ENCODE measurements at regions not wholly inside any gene's neighbourhood (a gene's known extent, or its start where the extent isn't known, plus 50 kb on each side); places are given as distances from the start of the nearest gene placed in this dataset.

DNA sequence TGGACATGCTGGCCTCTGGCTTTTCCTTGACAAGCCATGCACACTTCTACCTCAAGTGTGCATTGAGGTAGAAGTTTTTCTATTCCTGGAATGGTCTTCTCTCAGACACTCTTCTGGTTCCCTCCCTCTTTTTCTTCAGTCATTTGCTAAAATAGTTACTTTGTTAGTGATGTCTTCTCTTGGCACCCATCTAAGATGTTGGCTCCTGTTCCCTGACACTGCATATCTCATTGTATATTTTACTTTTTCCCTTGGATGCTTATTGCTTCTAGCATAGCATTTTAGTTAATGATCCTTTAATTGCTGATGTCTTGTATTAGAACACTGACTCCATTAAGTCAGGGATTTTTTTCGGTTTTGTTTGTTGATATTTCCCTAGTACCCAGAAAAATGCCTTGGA lies 758.7 kb upstream of the NRSN1 start:
- no peak for DNase-seq (ENCODE audit: low spot score)

DNA sequence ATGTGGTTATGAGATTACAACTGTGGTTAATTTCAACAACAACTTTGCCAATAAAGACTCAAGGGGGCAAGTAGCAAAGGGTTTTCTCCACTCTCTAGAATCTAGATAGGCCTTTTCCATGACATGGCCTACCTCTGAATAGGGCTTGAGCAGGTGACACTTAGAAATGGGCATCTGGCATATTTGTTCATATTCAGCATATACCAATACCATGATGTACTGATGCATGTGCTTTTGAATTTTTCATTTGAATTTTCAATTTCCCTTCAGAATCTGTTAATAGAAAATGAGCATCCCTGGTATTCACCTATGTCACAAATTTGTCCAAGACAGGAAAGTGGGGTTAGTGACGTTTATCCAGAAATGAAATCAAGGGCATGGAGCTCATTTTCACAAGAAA lies 757.5 kb upstream of the NRSN1 start:
- no peak for DNase-seq (ENCODE audit: low spot score)

DNA sequence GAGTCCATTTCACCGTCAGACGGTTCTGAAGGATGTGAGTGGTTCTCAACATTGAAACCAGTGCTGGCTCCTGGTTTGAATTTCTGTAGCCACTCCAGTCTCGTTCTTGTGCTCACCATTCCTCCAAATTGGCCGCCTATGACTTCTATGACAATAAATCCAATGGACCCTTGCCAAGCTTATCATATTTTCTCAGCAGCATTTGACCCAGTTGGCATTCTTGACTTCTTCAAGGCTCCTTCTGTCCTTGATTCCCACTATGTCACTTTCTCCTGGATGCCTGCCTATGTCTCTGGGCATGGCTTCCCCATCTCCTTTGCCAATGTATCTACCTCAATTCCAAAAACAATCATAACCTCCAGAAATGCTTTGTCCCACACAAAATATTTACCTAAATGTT lies 756.0 kb upstream of the NRSN1 start:
- no peak for DNase-seq (ENCODE audit: low spot score)

DNA sequence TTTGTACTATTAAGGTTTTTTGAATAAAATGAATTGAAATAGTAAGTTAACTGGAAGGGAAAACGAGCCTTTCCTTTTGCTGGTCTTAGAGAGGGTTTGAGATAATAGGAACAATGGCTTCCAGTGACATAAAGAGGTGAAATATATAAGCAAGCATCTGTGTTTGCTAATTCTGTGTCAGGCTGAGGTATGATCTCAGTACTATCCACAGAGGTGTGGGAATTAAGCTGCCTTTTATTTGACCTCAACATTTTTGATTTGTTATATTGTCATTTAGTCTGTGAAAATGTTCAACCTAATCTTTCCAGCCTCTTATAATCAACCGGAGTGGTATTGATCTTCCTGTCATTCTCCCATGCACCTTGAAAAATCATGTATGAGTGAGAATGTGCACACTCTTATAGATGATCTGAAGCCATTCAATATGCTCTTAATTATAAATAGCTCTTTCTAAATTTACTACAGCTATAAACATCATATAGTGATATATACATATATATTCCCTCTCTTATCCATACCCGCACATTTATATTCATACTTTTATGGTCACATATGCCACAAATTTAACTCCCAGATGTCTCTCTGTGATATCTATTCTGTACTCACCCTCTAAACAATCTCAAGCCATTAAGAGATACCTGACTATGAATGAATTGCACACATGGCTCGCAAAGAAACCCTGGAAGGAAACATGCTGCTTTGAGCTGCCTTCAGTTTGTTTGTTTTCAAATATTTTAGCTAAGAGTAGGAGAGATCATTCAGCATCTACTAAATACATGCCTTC lies 754.7 kb upstream of the NRSN1 start:
- DNase-seq (ENCODE audit: low spot score), result no peak

DNA sequence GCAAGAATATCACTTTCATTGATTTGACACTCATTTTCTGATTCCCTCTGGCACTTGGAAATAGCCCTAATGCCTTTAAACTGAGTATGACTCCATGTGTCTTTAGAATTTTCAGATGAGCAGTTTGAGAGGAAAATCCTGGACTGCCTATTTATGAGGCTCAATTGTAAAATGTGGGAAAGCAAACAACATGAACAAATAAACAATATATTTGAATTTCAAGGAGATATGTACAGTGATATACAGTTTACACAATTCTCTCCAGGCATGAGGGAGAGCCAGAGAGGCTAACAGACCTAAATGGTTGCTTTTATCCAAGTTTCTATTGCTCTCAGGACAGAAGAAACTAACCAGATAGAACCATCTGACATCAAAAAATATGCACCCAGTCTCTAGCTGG lies 748.2 kb upstream of the NRSN1 start:
- no peak for DNase-seq (ENCODE audit: low spot score)

DNA sequence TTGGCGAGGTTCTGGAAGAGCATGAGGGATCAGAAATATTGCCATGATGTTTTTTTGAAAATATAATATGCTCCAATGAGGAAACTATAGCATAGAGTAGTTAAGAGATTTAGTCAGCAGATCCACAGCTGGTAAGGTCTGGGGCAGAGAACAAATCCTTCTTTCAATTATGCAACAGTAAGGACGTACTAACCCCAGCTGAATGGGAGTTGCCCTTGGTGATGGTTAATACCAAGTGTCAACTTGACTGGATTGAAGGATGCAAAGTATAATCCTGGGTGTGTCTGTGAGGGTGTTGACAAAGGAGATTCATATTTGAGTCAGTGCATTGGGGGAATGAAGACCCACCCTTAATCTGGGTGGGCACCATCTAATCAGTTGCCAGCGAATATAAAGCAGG lies 745.5 kb upstream of the NRSN1 start:
- DNase-seq (ENCODE audit: low spot score), result no peak

DNA sequence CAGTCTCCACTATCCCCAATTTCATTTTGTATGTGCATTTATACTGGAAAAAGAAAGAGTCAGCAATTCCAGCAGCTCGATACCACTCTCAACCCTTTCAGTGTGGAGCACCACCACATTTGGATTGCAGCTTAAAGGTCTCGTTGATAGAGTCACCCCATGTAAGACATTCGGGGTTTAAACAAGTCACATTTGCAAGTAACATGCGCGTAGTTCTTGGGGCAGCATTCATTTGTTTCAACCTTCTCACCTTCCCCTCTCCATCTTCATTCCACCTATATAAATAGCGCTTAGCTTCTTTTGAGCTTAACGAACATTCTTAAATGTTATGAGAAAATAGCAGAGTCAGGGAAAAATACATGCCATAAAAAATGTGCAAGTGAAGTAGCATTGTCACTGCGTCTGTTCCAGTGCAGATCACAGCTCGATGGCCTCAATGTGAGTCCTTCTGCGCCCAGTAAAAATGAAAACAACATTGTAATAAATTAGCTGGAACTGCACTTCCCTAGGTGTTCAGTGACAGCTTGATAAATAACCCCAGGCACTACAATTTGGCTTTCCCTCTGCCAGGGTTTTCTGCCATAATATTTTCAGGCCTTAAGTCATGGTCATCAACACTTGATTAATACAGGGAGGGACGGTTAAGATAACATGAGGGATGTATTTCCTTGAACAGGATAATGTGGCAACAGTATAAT lies 737.8 kb upstream of the NRSN1 start:
- DNase-seq (ENCODE audit: low spot score), result no peak

DNA sequence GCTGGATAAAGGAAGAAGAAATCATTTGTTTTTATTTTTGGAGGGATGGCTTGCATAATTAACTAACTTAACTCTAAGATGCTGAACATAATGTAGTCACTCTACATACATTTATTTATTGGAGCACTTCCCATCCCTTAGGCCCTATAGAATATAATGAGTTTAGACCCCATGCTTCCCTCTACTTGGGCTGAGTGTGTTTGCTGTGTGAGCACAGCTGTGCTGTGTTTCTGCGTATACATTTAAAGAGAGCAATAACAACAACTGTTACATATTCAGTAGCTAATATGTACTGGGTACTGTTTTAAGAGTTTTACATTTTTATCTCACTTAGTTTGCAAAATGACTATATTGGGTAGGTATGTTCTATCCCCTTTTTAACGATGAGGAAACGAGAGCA lies 736.6 kb upstream of the NRSN1 start:
- no peak for DNase-seq (ENCODE audit: low spot score)

DNA sequence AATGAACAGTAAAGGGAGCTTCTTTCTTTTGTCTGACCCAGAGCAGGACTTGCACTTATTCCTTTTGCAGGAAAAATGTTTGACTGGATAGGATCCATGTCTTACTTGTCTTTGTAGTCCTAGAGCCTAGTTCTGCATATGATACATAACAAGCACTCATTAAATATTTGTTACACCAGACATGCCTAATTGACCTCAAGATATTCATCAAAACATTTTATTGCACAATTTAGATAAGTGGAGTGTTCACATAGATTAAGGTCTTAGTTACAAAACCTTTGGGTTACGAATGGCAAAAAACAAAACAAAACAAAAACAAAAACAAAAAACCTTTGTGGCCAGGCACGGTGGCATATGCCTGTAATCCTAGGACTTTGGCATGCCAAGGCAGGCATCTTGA lies 735.8 kb upstream of the NRSN1 start:
- DNase-seq (ENCODE audit: low spot score), result no peak

DNA sequence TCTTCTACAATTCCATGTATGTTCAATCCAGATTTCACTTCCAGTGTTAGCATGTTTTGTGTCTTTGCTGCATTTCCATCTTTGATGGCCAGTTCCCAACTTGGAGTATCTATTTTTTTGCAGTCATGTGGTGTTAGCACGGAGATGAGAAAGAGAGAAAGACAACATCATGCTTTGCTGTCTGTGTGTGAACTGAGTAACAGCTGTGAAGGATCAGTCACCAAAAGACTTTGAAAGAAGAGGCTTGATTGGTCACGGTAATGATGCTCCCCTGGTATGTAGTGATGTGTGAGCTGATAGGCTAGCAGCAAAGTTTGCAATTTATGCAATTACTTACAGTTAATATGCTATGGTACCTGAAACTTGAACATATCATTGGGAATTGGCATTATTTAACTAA lies 731.3 kb upstream of the NRSN1 start:
- DNase-seq (ENCODE audit: low spot score), result no peak

DNA sequence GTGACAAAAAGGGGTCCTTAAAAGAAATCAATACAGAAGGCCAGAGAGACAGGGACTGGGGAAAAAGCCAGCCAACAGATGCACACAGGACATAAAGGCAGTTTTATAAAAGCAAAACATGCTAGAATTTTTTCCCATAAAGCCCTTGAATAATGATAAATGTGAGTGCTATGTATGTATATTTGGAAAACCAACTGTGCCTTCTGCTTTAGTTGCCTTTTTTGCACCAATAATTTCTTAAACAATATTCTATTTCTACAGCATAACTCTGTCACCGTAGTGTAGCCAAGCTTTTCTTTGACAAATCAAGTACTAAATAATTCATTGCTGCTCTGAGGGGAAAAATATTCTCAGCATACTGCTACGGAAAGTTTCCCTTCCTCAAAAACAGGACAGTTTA lies 730.6 kb upstream of the NRSN1 start:
- DNase-seq (ENCODE audit: low spot score), result no peak

DNA sequence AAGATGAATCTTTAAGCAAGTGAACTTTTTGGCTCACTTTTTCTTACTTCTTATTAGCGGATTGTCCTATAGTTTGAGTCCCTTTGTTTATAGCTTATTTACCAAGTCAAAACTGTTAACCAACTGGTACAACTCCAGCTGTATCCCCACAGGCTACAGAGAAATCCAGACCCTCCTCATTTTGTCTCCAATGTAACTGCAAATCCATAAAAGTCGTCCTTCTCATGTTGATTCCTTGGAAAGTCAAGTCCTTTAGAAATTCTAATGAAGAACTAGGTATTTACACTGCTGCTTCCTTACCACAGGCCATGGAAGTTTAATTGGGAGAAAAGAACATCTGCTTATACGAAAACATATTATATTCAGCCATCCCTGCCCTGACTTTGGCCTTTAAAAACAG lies 729.1 kb upstream of the NRSN1 start:
- no peak for DNase-seq (ENCODE audit: low spot score)

DNA sequence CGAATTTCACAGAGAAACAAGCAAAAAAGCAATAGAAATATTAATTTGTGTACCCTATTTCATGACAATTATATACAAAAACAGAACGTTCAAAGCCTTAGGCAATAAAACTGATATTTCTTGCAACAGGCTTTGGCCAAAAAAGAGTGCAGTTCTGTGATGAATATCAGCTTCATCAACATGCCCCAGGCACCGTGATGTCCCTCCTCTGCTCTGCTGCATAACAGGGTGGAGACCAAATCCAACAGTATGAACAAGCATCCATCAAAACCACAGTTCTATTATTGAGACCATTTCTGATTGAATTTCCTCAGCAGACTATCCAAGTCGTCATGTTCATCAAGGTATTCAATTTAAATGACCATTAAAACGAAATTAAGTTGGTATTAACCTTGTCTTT lies 722.6 kb upstream of the NRSN1 start:
- DNase-seq (ENCODE audit: low spot score), result no peak

DNA sequence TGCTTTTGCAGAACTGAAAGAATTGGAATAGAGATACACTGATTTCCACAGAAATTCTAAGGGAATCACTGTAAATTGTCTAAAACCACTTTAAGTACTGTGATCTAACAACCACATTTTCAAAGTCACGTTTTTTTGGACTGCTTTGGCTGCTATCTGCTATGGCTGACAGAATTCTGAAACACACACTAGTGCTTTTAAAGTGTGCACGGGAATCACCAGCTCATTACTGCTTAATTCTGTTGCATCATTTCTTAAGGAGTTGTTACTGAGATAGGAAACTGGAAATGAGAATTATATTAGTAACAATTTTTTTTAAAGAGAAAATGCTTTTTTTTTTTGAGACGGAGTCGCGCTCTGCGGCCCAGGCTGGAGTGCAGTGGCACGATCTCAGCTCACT lies 716.5 kb upstream of the NRSN1 start:
- no peak for DNase-seq (ENCODE audit: low spot score)

DNA sequence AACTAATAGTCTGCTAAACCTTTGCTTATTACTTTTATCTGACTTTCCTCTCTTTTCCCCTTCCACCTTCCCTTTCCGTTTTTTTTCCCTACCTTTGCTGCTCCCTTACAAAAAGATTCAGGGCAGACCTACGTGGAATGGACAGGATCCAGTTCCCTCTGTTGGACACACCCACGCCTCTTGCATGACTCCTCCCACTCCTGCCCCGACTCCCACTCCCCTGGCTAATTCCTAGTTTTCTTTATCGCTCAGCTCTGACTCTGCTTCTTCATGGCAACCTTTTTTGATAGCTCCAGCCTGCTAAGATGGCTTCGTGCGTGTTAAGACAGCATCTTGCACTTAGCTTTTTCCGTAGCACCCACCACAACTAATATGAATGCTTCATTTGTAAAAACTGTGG lies 715.6 kb upstream of the NRSN1 start:
- DNase-seq (ENCODE audit: low spot score), result no peak

DNA sequence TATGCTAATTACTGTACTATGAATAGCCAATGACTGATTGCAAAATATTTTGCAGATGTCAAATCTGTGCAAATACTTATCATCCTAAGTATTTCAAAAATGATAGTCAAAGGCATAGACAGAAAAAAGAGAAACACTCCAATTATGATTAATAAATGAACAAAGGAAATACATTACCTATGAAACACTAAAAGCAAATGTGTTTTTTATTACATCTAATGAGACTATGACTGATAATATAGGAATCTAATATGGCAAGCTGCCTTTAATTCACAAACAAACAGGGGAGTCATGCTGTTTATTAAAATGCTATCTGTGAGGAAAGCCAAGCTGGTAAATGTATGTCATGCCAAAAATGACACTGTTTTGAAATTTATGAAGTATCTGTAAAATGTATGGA lies 713.2 kb upstream of the NRSN1 start:
- DNase-seq (ENCODE audit: low spot score), result no peak

DNA sequence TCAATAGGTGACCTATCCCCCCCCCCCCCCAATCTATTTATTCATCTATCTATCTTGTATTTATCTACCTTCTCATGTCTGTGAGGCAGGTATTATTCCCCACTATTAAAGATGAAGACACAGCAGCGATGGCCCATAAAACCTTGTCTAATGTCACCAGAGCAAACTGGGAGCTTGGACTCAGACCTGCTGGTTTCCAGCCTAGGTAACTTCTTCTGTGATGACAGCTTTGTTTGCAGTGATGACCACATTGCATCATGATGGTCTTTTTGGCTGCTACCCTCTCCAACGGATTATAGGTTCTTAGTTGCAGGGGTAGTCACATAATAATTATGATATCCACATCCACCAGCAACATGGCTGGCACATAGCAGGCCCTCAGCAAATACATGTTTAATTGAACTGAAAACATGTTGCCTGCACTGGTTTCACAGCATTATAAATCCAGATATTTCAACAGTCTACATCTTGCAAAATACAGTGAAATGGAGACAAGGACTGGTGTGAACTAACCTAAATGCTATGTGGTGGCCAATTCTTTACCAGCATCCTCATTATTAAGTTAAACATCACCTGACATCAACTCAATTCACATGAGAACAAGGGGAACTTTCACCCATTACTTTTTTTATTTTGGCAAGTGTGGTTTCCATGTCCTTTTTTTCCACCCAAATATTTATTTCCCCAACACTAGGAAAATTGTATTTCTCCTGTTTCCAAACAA lies 712.5 kb upstream of the NRSN1 start:
- DNase-seq (ENCODE audit: low spot score), result no peak

DNA sequence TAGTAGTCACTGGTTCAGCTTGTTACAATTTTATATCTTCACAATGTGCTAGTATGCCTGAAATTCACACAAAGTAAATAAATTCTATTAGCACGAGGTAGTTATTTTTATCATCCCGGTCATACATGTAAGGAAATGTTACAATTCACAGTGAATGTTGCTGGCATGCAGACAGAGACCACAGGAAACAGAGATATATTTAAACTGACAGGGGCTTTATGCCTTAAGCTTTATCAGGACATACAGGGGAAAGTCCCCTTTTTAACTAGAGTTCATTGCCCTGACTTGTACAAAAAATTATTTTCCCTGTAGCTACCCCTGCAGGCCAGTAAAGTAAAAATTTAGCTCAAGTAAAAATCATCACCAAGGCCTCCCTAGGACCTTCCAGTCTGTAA lies 712.0 kb upstream of the NRSN1 start:
- DNase-seq (ENCODE audit: low spot score), result no peak

DNA sequence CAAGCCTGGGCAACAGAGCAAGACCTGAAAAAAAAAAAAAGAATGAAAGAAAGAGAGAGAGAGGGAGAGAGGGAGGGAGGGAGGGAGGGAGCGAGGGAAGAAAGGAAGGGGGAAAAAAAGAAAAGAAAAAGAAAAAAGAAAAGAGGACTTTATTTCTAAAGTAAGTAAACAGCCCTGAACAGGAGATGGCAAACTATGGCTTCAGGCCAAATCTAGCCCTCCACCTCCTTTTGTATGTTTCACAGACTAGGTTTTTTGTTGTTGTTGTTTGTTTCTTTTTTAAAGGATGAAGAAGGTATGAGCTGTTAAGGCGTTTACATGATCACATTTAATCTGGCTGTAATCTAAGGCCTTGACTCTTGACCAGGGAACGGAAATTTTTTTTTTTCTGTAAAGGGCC lies 711.1 kb upstream of the NRSN1 start:
- no peak for DNase-seq (ENCODE audit: low spot score)

DNA sequence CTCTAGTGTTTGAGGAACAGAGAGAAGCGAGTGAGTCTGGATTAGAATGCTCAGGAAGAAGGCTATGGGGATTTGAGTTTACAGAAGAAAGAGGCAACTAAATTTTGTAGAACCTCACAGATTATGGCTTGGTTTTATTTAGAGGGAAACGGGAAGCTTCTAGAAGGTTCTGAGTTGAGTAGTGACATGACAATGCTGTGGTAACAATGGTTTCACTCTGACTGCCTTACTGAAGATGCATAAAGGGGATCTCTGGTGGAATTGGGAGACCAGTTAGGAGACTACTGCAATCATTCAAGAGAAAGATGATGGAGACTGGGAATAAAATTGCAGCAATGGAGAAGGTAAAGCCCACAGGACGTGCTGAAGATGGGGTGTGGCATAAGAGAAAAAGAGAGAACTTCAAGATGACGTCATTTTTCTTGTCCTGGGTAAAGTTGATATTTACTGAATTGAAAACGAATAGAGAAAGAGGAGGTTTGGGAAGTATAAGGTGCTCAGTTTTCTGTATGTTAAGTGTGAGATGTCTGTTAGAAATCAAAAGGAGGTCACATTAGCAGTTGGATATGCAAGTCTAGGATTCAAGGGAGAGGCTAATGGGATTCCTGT lies 710.1 kb upstream of the NRSN1 start:
- no peak for DNase-seq (ENCODE audit: low spot score)

DNA sequence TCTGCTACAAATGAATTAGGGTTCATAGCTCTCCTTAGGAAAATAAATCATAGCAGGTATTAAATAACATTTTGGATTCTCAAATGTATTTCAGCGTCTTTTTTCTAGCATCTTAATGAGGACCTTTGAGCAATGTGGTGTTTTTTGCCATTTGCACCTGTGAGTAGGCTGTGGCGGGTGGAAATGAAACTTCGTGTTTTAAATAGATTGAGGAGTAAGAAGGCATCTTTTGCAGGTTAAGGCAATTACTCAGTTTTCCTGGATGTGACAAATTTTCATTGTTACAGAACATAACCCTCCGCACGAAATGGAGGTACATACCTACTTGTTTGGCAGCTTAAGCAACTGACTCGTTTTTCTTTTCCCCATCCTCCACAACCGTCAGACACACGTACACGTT lies 708.9 kb upstream of the NRSN1 start:
- no peak for DNase-seq (ENCODE audit: low spot score)

DNA sequence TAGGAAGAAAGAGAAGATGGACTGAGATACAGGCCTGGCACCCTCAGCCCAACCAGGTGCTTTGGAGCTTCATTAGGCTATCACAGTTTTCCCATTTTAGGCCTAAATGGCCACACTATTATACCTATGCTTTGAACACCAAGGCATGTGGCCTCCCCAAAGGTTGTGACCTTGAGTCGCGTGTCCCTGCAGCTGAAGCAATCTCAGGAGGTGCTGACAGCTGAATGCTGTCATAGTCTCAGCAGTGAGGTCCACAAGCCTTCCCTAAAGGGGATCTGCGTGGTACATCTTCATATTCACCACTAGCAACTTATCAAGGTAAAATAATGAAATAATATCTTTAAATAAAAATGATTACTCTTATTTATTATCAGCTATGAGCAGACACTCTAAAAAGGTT lies 707.9 kb upstream of the NRSN1 start:
- no peak for DNase-seq (ENCODE audit: low spot score)

DNA sequence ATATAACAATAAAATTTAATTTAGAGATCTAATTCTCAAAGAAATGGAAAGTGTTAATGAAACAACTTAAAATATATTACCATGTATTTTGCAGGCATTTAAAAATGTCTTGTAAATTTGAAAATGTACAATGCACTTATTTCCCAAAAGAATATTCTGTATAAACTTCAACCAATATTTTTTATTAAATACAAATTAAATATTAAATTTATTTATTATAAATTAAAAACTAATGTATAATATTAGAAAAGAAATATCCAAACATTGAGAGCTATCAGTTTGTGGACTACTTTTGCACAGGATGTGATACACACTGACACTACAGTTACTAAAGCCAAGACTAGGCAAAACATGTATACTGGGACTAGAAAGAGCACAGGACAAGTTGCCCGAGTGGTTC lies 707.0 kb upstream of the NRSN1 start:
- DNase-seq (ENCODE audit: low spot score), result no peak

All from hematopoietic multipotent progenitor cell treated with erythropoietin and hydrocortisone succinate and interleukin-3 and kit ligand, for 15 days (in vitro differentiated cells).